Ramos (cell line): ENCODE measurements at regions not wholly inside any gene's neighbourhood (a gene's known extent, or its start where the extent isn't known, plus 50 kb on each side); places are given as distances from the start of the nearest gene placed in this dataset.
"Not testable (repeated sequence)": the region's sequence is repeated elsewhere in the genome, so short reads cannot be mapped to it uniquely, and the experiment has no call there.

Experiments used
- in situ Hi-C: fragments of 300-500 bp; cut with MboI; formaldehyde crosslinking; loops from one replicate; pipeline ENCODE4 v1.14.3; 2022; ENCODE audit warnings: low sequenced_read_pairs; ENCODE audit not compliant: unreplicated experiment

GRCh38 chr2:236366397-236366796 lies 102.2 kb upstream of the ASB18 start:
- in situ Hi-C loops = no loop called here

- in situ Hi-C loops = no loop called here
Observed at GRCh38 chr2:236367506-236368289, 103.5 kb upstream of the ASB18 start.

DNA sequence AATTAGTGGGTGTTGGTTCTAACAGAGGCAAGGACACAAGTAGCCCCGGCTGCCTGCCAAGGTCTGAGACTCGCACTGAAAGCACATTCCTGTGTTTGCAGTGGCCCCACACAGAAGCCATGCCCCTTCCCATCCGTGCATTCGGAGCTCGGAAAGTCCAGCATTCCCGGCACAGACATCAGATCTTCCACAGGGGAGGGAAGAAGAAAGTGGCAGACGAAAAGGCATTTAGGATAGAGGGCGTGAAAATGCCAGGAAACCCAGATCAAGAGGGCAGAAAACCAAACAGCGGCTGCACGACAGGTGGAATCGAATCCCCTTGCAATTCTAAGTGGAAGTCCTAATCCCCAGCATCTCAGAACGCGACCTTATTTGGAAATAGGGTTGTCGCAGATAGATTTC lies 105.5 kb upstream of the ASB18 start:
- in situ Hi-C loops = no loop called here

GRCh38 chr2:236370847-236371409 lies 106.7 kb upstream of the ASB18 start:
- in situ Hi-C loops = no loop called here

DNA sequence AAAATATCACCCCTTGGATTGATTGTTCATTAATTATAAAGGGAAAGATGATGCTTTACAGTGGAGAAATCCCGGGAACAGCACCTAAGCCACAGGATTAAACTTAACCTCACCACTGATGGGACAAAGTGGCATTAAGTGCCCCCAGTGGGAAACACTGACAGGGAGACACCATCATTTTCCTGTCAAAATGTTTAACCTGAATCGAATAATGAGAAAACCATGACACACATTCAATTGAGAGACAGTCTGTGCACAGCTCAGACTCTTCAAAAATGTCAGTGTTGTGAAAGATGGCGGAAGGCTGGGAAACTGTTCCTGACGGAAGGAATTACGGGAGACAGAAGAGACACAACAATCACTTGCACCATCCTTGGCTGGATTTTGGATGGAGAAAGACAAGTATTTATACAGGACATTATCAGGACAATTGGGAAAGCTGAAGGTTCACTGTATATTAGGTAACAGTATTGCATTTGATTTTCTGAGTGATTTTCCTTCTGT lies 111.8 kb upstream of the ASB18 start:
- in situ Hi-C loops = no loop called here

GRCh38 chr2:236376566-236377244 lies 112.5 kb upstream of the ASB18 start:
- in situ Hi-C loops = no loop called here

DNA sequence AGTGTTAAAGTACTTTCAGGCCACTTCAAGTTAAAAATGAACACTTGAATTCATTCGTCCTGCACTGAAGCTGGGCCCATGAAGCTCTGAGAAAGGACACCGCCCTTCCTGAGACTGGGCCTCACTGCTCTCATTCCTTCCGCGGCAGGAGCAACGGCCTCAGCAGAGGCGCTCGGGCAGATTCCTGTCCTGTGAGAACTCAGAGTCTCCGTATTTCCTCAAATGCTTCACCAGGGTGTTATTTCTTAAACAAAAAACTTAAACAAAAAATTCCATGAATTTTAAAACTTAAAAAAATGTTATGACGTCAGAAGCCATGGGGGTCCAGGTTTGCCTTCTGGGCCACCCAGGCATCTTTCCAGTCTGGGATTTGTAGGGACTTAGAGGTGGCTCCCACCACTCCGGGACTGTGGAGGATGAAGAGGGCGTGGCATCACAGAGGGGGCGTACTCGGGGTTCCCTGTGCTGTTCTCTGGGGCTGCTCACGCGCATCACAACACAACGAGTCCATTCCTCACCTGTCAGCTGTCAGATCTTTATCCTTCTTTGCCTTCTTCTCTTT lies 115.9 kb upstream of the ASB18 start:
- in situ Hi-C loops = no loop called here

GRCh38 chr2:236381253-236381652 lies 117.0 kb upstream of the ASB18 start:
- in situ Hi-C loops = not testable (repeated sequence)

DNA sequence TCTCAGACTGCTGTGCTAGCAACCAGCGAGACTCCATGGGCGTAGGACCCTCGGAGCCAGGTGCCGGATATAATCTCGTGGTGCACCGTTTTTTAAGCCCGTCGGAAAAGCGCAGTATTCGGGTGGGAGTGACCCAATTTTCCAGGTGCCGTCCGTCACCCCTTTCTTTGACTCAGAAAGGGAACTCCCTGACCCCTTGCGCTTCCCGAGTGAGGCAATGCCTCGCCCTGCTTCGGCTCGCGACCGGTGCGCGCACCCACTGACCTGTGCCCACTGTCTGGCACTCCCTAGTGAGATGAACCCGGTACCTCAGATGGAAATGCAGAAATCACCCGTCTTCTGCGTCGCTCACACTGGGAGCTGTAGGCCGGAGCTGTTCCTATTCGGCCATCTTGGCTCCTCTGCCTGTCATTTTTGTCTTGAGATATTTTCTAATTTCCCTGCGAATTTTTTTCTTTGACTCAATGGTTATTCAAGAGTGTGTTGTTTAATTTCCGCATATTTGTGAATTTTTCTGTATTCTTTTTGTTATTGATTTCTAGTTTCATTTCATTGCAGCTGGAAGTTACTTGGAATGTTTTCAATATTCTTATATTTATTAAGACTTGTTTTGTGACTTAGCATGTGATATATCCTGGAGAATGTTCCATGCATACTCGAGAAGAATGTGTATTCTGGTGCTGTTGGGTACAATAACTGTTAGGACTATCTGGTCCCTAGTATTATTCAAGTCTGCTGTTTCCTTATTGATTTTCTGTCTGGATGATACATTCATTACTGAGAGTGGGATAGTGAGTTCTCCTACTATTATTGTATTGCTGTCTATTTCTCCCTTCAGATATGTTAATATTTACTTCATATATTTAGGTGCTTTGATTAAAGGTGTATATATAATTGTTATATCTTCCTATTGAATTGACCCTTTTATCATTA lies 125.3 kb upstream of the ASB18 start:
- in situ Hi-C loops = not testable (repeated sequence)

DNA sequence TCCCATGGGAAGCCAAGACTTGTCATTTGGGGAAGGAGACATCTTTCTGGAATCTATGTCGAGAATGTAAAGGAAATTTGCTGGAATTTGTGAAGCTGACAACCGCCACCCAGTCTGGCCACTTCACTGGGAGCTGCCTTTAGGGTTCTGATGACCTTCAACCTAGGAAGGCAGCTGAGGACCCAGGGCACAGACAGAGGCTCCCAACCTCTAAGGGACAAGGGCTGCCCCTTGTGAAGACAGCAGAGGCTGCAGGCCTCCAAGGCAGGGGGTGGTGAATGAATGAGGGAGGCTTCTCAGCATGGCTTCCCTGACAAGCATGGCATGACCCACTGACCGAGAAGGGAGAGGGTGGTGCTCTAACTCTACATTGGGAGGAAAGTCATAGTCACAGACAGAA lies 128.9 kb upstream of the ASB18 start:
- in situ Hi-C loops = no loop called here

DNA sequence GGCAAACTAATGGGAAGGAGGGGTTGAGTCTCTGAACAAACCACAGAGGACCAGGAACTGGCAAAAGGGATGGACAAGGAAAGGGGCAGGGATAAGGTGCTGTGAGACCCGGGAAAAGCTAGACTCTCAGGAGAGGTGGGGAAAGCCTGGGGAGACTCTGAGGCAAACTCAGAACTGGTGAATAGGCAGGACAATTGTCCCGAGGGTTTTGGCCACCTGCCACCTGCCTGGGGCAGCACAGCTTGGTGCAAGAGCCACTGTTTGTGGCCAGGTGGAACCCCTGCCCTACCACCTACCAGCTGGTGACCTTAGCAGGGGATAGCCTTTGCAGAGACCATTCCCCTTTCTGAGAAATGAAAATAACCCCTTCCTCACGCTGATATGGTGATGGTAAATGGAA lies 129.4 kb upstream of the ASB18 start:
- in situ Hi-C loops = no loop called here

- in situ Hi-C loops = no loop called here
Observed at GRCh38 chr2:236394571-236394970, 130.4 kb upstream of the ASB18 start.

GRCh38 chr2:236395067-236395466 lies 130.9 kb upstream of the ASB18 start:
- in situ Hi-C loops = no loop called here

DNA sequence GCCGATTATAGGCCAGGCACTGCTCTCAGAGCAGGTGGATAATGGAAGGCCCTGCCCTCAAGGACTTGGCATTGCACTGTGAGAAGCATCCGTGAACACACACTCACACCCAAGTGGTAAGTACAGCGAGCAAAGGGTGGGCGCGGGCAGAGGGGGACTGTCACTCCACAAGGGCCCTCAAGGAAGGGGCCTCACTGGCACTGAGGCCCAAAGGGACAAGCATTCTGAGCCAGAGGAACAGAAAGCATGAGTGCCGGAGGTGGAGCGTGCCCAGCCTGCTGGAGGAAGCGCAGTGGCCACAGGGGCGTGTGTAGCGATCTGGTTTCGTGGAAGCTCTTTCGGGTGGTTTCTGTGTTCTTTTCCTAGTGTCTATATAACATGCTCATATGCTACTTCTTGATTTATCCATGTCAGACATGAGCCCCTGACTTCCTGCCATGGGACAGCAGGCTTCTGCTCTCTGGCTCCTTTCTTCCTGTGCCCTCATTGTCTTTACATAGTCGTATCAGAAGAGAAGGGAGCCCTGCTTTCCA lies 132.7 kb upstream of the ASB18 start:
- in situ Hi-C loops = no loop called here

- in situ Hi-C loops = no loop called here
Observed at GRCh38 chr2:236397681-236398080, 133.5 kb upstream of the ASB18 start.

DNA sequence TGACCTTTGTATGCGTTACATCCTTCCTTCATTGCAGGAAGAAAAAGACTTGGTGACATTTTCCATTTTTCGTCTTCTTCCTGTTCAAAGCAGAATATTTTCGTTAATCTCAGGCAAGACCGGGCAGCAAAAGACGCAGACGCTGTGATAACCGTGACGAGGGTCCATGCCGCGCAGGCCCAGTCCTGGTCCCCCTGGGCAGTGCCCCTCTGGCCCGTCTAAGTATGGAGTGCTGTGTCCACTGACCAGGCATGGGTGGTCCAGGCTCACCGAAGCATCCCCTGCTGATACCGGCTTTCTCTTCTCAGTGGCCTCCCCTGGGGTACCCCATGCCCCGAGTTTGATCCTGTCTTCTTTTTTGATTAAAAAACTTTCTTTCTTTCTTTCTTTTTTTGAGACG lies 135.2 kb upstream of the ASB18 start:
- in situ Hi-C loops = no loop called here

DNA sequence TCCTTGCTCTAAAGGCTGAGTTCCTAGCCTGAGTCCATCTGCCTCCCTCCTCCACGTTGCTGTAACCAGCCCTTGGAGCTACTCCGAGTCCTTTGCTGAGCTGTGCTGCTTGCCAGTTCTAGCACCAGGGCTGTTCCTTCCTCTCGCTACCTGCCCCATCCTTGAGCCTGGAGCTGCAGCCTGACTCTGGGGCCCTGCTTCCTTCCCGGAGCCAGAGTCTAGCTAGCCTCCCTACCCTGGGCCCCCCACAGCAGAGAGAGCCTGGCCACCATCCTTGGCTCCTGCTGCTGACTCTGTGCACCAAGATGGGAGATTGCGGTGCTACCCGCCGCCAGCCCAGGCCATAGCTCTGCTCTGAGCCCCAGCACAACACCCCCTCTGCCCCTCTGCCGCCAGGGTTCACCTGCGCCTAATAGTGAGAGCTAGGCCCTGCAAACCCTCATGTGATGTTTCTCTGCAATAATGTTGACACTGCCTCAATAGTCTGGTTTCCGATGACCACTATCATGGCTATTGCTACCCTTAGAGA lies 135.9 kb upstream of the ASB18 start:
- in situ Hi-C loops = no loop called here

DNA sequence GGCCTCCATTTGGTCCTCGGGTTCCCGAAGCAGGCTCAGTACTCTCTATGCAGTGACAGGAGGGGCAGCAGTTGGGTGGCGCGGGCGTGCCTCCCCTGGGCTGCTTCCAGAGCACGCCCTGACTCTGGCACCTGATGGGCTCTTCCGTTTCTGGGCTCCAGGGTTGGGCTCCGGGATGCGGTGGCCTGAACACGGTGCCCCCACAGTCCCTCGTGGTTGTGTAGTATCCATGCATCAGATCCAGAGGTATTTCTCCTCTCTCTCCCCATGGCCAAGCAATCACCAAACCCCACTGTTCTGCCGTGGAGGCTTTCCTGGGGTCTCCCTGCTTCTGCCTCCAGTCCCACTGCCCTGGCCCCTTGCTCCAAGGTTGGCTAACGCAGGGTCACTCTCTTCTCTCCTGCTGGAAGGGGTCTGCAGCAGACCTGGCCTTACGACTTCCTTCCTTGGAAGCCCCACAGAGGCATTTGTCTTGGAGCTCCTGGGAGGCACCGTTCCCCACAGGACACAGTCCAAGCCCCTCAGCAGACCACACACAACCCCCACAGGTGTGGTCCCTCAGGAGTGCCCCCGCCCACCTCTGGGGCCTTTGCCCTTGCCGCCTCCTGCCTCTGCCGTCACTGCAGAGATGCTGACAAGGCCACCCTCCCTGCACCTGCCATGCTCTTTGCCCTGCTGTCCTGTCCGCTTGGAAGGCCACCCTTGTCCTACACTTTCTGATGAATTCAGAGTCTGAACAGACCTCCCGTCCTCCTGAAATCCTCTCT lies 136.6 kb upstream of the ASB18 start:
- in situ Hi-C loops = no loop called here
